Activated CD8-positive, alpha-beta memory T cell treated with anti-CD3 and anti-CD28 coated beads for 1 hour (primary cell): ENCODE measurements at regions not wholly inside any gene's neighbourhood (a gene's known extent, or its start where the extent isn't known, plus 50 kb on each side); places are given as distances from the start of the nearest gene placed in this dataset.
"Not testable (repeated sequence)": the region's sequence is repeated elsewhere in the genome, so short reads cannot be mapped to it uniquely, and the experiment has no call there.

ENCODE experiments used
- DNase-seq, 2 donors: peaks; one replicate each; pipeline ENCODE4 v3.0.0-alpha.2; 2020; ENCODE audit warnings: low read depth in 1 of 2; ENCODE audit errors: extremely low read depth in 1 of 2

DNA sequence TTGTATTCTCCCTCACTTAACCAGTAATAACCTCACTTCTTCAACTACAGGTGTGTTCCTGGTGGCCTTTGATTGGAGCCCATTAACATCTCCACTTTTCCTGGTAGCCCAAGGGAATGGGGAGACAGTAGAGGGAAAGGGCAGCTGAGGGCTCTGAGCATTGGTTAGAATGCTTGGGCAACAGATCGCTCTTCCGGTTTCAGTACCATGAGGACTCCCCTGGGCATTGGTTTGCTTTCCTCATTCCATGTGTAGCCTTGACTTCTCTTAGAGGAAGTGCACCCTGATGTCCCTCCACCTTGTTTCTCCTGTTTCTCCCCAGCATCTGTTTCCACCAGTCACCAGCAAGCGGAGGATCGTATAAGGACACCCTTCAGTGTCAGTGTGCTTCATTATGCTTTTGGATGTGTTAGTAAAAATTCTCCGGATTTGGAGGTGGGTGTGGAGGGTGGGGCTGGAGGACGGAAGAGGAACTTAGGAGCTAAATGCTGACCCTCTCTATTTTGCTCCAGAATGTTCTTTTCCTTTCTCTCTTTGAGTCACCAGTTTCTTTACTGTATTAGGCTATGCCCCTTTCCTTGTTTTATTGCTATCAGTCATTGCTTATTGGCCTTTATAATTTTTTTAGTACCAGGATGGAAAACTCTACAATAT is 50.6 kb upstream of the ZNG1B start:
- DNase-seq, result not testable (repeated sequence)

GRCh38 chr2:113379621-113380020 is 57.9 kb upstream of the ZNG1B start:
- DNase-seq, result not testable (repeated sequence)

- DNase-seq, result no peak
Observed at GRCh38 chr2:113376913-113377445, 60.5 kb upstream of the ZNG1B start.

DNA sequence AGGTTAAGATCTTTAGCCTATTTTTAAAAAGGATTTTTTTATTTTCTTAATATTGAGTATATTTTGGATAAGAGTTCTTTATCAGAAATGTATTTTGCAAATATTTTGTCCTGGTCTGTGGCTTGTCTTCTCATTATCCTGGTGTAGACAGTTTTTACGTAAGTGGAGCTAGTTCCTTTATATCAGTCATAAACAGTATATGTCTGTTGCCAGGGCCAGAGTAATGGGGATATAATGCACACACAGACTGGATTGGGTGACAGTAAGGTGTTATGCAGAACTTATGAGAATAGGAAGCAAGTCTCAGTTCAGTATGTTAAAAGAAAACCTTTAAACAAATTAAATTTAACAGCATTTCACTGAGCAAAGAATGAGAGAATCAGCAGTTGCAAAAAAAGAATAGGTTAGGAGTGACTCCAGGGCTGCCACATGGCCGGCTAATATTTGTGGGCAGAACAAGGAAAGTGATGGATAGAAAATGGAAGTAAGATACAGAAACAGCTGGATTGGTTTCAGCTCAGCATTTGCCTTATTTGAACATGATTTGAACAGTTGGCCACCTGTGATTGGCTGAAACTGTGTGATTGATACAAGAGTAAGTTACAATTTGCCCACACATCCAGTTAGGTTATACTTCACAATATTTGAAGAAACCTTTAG is 61.1 kb upstream of the ZNG1B start:
- DNase-seq, result no peak

GRCh38 chr2:113374857-113375256 is 62.6 kb upstream of the ZNG1B start:
- DNase-seq, result not testable (repeated sequence)

DNA sequence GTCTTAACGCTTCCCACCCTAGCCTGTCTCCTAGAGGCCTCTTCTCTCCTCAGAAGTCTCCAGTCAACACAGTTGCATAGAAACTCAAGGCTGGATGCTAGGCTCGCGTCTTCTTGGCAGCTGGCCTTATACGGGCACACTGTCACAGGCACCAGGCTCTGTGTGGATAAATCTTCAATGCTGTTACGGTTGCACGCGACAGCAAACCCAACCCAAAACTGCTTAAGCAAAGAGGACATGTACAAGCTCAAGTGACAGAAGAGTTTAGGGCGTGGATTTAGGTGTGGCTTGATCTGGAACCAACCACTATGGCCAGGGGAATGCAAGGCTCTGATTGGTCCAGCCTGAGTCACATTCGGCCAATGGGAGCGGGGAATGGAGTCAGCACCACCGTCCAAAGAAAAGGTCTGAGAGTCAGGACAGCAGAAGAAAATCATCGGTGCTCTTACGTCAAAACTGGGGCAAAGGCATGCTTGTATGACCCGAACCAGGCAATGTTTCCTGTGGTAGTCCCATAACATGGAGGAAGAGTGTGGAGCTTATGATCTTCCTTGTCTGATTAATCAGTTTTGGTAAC is 65.1 kb upstream of the ZNG1B start:
- not testable (repeated sequence) for DNase-seq

DNA sequence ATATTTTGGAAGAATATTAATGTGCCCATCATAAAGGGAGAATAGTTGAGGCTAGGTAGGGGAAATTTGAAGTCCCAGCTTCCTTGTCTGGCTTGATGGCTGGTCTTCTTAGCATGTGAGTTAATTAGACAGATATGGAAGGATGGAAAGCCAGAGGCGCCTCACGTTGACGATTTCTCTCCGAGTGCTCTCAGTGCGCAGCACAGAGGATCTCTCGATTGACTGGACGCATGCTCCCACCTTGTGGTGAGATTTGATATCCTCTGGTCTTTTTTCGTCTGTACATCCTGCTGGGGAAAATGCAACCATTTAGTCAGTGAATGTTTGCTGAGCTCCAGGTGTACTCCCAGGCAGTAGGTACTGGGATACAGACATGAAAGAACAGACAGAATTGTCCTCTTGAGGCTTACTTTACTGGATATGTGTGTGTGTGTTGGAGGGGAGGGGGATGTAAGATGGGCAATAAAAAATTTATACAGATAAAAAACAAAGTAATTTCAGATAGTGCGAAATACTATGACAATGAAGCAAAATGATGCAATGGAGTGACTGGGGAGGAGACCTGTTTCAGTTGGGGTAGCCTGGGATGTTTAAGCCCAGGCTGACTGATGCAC is 66.9 kb upstream of the ZNG1B start:
- DNase-seq, result peak; percentile 34 to 39

DNA sequence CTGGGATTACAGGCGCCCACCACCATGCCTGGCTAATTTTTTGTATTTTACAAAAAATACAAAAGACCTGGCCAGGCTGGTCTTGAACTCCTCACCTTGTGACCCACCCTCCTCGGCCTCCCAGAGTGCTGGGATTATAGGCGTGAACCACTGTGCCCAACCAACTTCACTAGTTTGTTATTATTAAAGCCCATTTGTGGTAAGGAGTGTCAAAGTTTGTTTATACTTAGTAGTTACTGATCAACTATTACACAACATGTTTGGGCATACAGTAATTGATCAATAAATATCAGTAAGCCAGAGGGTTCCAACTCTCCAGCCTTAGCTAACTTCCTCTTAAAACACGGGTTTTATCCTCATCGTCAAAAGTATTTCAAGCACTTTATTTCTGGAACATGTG is 67.5 kb upstream of the ZNG1B start:
- DNase-seq, result no peak

- DNase-seq, result not testable (repeated sequence)
Observed at GRCh38 chr2:113368581-113368980, 68.9 kb upstream of the ZNG1B start.

DNA sequence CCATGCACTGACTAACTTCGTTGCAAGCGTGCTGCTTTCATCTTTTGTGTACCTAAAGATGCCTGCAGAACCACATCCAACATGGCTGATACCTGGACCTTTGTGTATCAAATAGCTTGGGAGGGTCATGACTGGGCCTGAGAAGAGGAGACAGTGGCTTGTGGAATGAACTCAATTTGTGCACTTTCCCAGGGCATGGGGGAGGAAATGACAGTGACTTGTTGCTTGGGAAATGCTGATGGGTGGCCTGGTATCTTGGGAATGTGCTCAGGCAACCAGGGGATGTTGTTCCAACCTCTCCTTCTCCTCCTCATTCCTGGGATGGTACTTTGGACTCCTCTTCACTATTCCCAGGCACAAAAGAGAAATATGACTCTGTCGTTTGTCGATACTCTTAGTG is 70.7 kb upstream of the ZNG1B start:
- not testable (repeated sequence) for DNase-seq

DNA sequence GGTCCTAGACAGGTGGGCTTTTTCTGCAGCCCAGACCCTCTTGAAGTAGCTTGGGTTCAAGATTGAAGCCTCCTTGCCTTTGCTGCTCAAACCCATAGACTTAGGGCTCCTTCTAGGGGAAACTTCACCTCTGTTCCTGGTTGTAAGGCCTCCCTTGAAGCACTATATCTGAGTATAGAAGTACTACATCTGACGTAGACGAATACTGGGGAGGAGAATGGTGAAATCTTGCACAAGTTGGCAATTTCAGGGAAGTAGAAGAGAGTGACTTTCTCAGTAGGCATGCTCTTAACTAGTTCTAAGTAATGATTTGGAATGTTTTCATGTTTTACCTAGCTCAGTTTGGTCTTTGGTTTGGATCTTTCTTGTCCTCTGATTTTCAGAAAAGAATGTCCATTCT is 71.7 kb upstream of the ZNG1B start:
- DNase-seq, result not testable (repeated sequence)

DNA sequence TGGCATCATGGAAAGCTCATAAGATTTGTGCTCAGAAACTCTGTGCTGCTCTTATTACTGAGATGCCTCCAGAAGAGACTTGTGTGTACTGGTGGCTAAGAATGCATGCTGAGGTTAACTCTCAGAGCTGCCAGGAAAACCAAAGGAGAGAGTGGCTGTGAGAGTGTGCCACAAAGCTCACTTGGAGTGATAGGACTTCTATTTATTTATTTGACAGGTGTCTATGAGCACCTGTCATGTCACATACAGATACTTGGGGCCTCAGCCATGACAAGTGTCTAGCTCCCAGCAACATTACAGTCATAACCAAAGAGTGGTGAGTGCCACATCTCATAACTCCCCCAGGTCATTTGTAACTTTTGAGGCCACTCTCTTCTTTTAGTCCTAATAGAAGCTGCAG is 72.2 kb upstream of the ZNG1B start:
- DNase-seq, result not testable (repeated sequence)

DNA sequence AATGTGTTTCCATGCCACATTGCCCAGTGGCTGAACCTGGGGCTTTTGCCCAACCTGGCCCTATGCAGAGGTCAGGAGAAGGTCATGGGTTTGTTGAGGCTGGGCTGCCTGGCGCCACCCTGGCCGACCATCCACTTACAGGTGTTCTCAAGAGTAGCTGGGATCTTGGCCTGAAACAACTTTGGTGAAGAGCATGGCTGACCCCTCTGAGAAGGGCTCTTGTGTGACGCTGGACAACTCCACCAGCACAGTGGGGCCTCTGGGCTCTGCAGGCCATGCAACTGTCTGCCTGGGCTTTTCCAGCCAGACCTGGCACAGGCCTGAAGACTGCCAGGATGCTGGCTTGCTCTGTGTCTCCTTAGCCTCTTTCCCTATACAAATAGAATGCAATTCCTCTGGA is 76.4 kb upstream of the ZNG1B start:
- DNase-seq, result no peak

GRCh38 chr2:113357071-113357470 is 78.3 kb upstream of the PAX8 start:
- no peak for DNase-seq

GRCh38 chr2:113356284-113356683 is 77.6 kb upstream of the PAX8 start:
- not testable (repeated sequence) for DNase-seq

DNA sequence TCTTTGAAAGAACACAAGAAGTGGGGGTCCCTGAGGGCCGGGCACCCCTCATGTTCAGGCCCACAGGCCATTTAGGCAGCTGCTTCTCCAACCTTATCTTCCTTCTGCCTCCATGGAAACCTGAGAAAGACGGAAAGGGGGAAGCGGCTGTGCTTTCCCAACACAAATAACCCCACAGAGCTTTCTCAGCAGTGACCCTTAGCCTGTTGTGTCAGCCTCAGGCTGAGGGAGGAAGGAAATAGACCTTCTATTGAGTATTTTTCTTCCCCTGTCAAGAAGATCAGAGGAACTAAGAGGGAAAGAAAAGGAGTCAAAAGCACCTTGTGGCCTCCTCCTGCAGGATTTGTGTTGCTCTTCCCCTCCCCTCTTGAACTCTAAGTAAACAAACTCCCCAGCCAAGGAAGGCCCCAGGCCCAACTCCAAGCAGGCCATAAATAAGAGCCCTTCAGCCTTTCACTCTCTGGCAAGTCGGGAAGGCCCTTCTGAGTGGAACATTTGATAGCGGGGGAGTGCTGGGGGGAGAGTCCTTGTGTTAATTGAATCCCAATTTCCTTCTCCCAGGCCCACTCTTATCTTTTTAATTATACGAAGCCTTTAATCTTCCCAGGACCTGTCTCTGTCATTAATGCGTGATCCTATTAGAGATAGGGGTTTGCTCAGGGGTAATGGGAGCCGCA is 76.8 kb upstream of the PAX8 start:
- DNase-seq, result not testable (repeated sequence)

GRCh38 chr2:113351375-113352355 is 72.9 kb upstream of the PAX8 start:
- no peak for DNase-seq

GRCh38 chr2:113343800-113344199 is 65.1 kb upstream of the PAX8 start:
- not testable (repeated sequence) for DNase-seq

DNA sequence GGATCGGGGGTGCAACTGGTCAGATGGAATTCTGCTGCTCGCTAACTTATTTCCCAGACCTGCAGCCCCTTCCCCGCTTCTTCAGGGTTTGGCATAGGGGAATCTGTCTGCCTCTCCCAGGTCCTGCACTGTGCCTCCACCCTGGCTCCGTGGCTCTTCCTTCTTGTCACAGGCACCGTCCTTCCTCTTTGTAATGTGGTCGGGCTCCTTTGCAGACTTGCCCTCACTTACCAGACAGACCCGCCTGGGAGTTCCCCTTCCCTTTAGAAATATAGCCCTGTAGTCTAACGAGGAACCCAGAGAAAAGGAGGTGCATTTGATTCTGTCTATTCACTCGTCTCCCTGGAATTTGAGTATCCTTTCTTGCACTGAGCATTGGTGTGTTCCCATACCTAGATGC is 63.9 kb upstream of the PAX8 start:
- no peak for DNase-seq

GRCh38 chr2:113341870-113342253 is 63.1 kb upstream of the PAX8 start:
- not testable (repeated sequence) for DNase-seq
